ENCODE measurements at regions not wholly inside any gene's neighbourhood (a gene's known extent, or its start where the extent isn't known, plus 50 kb on each side); places are given as distances from the start of the nearest gene placed in this dataset.

GRCh38 chr10:43983856-43984271, 335.2 kb upstream of the ZNF32 start:
- Histone ChIP-seq H2AFZ (ENCODE audit: low read length) (no peak overlapping the region), H3K27ac (ENCODE audit: low read length) (no peak overlapping the region), H3F3A (ENCODE audit: insufficient read depth, low read length) (no peaks in the 10 kb centered on the region), H3K27me3 (replicated peaks; ENCODE audit: insufficient read depth, low read length) (no peaks in the 10 kb centered on the region), H3K4me3 (ENCODE audit: low read length) (no peak overlapping the region), H3K79me2 (ENCODE audit: low read length) (no peaks in the 10 kb centered on the region), H3K9me3 (replicated peaks; ENCODE audit: insufficient read depth, low read length) (no peaks in the 10 kb centered on the region), H3K4me1 (ENCODE audit: low read length) (no peaks in the 10 kb centered on the region), H3K4me2 (ENCODE audit: low read depth, low read length) (no peak overlapping the region), H3K9me2 (replicated peaks; ENCODE audit: insufficient read depth, low read length) (no peaks in the 10 kb centered on the region), H3K36me3 (replicated peaks; ENCODE audit: insufficient read depth, low read length) (no peaks in the 10 kb centered on the region), H3K9ac (ENCODE audit: low read length) (no peak overlapping the region), H4K20me1 (ENCODE audit: insufficient read depth, low read length) (no peaks in the 10 kb centered on the region)
- no peak for TF ChIP-seq CTCF (IDR thresholded peaks at IDR 0.05; ENCODE audit: low read length)
- TF ChIP-seq EZH2phosphoT487 (IDR thresholded peaks at IDR 0.05; ENCODE audit: low read length), result no peak
- no peak for TF ChIP-seq EZH2 (optimal IDR thresholded peaks at IDR 0.05; ENCODE audit: low read depth, low read length)
- no peak for DNase-seq

GRCh38 chr10:43983405-43983804, 334.7 kb upstream of the ZNF32 start:
- Histone ChIP-seq H3K27me3 (replicated peaks; ENCODE audit: insufficient read depth, low read length) (no peaks in the 10 kb centered on the region), H2AFZ (ENCODE audit: low read length) (no peak overlapping the region), H3K27ac (ENCODE audit: low read length) (no peak overlapping the region), H3K4me2 (ENCODE audit: low read depth, low read length) (no peak overlapping the region), H3K9me2 (replicated peaks; ENCODE audit: insufficient read depth, low read length) (no peaks in the 10 kb centered on the region), H3K9me3 (replicated peaks; ENCODE audit: insufficient read depth, low read length) (no peaks in the 10 kb centered on the region), H3K4me3 (ENCODE audit: low read length) (no peak overlapping the region), H3F3A (ENCODE audit: insufficient read depth, low read length) (no peaks in the 10 kb centered on the region), H4K20me1 (ENCODE audit: insufficient read depth, low read length) (no peaks in the 10 kb centered on the region), H3K4me1 (ENCODE audit: low read length) (no peaks in the 10 kb centered on the region), H3K79me2 (ENCODE audit: low read length) (no peaks in the 10 kb centered on the region), H3K36me3 (replicated peaks; ENCODE audit: insufficient read depth, low read length) (no peaks in the 10 kb centered on the region), H3K9ac (ENCODE audit: low read length) (no peak overlapping the region)
- no peak for DNase-seq
- TF ChIP-seq CTCF (IDR thresholded peaks at IDR 0.05; ENCODE audit: low read length) (no peak), EZH2phosphoT487 (IDR thresholded peaks at IDR 0.05; ENCODE audit: low read length) (no peak), EZH2 (optimal IDR thresholded peaks at IDR 0.05; ENCODE audit: low read depth, low read length) (no peak)

- Histone ChIP-seq H3K9me3 (replicated peaks; ENCODE audit: insufficient read depth, low read length) (no peaks in the 10 kb centered on the region), H3K36me3 (replicated peaks; ENCODE audit: insufficient read depth, low read length) (no peaks in the 10 kb centered on the region), H3K4me2 (ENCODE audit: low read depth, low read length) (no peak overlapping the region), H3K9me2 (replicated peaks; ENCODE audit: insufficient read depth, low read length) (no peaks in the 10 kb centered on the region), H3K4me1 (ENCODE audit: low read length) (no peaks in the 10 kb centered on the region), H3K27ac (ENCODE audit: low read length) (no peak overlapping the region), H3F3A (ENCODE audit: insufficient read depth, low read length) (no peaks in the 10 kb centered on the region), H3K4me3 (ENCODE audit: low read length) (no peak overlapping the region), H4K20me1 (ENCODE audit: insufficient read depth, low read length) (no peaks in the 10 kb centered on the region), H3K27me3 (replicated peaks; ENCODE audit: insufficient read depth, low read length) (no peaks in the 10 kb centered on the region), H3K79me2 (ENCODE audit: low read length) (no peaks in the 10 kb centered on the region), H2AFZ (ENCODE audit: low read length) (no peak overlapping the region), H3K9ac (ENCODE audit: low read length) (no peak overlapping the region)
- no peak for TF ChIP-seq CTCF (IDR thresholded peaks at IDR 0.05; ENCODE audit: low read length)
- no peak for TF ChIP-seq EZH2 (optimal IDR thresholded peaks at IDR 0.05; ENCODE audit: low read depth, low read length)
- no peak for TF ChIP-seq EZH2phosphoT487 (IDR thresholded peaks at IDR 0.05; ENCODE audit: low read length)
- no peak for DNase-seq
Measured at GRCh38 chr10:43982250-43982649, 333.6 kb upstream of the ZNF32 start.
